IPS-11a (cell line): ENCODE measurements at regions not wholly inside any gene's neighbourhood (a gene's known extent, or its start where the extent isn't known, plus 50 kb on each side); places are given as distances from the start of the nearest gene placed in this dataset.

Experiments used
- H3K4me3 ChIP-seq: one replicate; pipeline ENCODE4 v1.5.1; 2013; ENCODE audit warnings: low read depth, low read length, control low read depth

DNA sequence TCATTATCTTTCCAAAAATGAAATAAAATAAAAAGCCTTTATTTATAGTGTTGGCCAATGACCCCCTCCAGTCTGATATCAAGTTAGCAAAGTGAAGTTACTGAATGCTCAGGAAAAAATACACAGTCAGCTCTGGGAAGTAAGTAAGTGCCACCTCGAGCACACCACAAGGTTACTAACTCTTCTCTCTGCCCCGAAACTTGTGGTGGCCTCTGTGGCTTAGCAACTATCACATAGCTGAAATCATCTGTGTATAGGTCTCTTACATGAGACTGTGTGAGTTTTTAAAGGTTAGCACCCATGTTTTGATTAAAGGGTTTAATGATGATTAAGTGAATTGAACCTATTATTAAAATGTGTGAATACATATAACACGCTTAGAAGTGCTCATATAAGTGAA lies 161.4 kb upstream of the KLF4 start:
- no peak overlapping the region for H3K4me3 ChIP-seq

DNA sequence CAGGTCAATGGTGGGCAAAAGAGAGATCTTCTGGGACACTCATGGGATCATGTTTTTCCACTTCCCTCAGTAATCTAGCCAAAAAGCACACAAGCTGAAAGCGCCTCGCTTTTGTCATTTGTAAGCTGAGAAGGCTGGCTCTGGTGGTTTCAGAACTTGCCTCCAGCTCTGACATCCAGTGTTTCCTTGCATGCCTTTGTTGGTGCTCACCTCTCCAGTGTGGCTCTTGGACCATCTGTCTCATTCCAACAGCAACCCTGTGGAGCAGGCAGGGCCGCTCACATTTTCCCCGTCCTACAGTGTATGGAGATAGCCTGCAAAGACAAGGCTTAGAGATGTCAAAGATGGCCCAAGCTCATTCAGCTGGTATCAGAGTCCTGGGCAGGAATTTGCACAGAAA lies 160.8 kb upstream of the KLF4 start:
- no peak overlapping the region for H3K4me3 ChIP-seq

DNA sequence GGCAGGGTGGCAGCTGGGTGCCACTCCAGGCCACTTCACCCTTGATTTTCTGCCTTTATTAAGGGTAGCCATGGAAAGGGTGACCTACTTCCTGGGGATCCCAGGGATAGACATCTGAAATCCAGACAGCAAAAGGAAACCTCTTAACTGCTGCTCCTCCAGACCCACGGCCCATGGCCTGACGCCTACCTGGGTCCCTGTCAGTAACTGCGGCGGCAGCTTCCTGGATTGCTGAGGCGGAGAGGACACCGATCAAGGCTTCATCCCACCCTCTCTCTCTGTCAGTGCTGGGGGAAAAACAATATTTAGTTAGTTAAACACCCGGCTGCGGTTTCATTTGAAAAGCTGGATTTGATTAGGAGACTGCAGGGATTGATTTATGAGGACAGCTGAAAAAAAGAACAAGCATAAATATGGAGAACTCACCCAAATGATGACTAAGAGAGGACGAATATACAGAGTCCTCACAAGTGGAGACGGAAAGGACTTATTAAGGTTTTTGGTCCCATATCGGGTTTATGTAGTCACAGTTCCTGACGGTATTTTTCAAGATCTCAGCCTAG lies 158.7 kb upstream of the KLF4 start:
- no peak overlapping the region for H3K4me3 ChIP-seq

DNA sequence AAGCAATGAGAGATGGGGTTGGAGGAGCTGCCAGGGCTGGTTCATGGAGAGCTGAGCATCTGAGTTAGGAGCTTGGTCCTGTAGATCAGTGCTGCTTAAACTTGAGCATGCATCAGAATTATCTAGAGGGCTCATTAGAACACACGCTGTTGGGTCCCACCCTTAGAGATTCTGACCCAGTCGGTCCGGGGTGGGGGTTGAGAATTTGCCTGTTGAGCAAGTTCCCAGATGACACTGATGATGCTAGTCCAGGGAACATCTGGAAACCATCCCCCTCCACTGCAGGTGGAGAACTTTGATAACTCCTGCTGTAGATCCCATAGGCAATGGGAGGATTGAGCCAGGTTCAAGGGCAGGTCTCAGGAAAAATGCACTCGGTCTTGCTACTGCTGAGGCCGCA lies 158.0 kb upstream of the KLF4 start:
- no peak overlapping the region for H3K4me3 ChIP-seq

DNA sequence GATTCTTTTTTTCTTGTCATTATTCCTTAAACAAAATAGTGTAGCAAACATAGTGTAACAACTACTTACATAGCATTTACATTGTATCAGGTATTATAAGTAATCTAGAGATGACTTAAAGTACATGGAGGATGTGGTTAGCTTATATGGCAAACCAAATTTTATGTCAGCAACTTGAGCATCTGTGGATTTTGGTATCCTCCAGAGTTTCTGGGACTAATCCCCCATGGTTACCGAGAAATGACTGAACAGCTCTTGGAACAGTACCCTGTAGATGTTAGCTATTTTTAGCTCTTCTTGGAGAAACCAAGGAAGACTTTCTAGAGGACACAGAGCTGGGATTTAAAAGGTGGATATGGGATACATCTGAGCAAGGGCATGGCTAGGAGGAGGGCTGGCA lies 157.6 kb upstream of the KLF4 start:
- H3K4me3 ChIP-seq, result no peak overlapping the region

DNA sequence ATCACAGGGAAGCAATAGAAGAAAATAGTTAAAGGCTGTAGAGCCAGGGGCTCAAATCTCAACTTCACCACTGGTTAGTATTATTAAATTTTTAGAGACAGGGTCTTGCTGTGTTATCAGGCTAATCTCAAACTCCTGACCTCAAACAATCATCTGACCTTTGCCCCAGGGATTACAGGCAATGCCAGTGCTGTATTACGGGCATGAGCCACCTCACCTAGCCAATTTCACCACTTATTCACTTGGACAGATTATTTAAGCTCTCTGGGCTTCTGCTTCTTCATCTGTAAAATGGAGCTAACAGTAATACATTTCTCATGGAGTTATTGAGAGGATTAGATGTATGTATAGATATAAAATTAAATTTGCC lies 155.9 kb upstream of the KLF4 start:
- H3K4me3 ChIP-seq, result no peak overlapping the region

DNA sequence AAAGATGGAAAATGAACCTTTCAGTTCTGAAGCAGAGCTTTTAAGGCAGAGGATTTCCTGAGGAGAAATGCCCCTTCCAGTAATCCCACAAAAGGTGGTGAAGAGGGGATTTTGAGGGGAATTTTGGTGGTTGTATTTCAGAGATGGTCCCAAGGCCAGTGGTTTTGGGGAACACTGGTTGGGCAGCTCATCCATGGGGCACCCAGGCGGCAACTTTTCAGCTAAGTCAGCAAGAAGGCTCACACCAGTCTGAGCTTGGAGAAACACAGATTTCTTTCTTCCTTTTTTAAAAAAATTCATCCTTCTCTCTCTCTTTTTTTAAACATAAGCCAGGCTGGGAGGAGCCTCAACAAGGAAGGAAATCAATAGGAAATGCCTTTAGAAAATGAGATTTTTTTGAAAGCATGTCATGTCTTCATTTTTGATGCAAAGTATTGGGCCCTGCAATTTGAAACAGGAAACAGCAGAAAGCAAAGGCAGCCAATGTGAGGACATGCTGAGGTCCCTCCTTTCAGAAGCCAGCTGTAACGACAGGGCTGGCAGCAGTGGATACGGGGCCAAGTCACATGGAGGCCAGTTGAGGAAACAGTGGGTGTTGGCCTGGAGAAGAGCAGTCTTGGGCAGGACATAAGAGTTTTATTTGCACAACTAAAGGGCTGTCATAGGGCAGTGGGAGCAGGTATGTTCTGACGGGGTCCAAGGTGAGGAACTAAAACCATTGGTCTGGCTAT lies 155.3 kb upstream of the KLF4 start:
- H3K4me3 ChIP-seq, result no peak overlapping the region

DNA sequence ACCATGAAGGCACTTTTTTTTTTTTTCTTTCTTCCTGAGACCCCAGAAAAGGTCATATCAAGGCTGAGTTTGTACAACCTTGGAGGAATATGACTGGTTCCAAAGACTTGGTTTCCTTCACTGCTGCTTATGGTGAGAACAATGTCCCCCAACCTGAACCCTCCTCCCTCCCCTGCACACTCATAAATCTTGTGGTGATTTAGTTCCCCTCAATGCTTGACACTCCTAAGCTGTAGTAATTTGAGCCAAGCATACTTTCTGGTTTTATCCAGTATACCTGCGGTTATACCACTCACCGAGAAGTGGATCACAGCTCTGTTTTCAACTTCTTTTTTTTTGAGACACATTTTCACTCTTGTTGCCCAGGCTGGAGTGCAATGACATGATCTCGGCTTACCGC lies 149.9 kb upstream of the KLF4 start:
- H3K4me3 ChIP-seq, result no peak overlapping the region

DNA sequence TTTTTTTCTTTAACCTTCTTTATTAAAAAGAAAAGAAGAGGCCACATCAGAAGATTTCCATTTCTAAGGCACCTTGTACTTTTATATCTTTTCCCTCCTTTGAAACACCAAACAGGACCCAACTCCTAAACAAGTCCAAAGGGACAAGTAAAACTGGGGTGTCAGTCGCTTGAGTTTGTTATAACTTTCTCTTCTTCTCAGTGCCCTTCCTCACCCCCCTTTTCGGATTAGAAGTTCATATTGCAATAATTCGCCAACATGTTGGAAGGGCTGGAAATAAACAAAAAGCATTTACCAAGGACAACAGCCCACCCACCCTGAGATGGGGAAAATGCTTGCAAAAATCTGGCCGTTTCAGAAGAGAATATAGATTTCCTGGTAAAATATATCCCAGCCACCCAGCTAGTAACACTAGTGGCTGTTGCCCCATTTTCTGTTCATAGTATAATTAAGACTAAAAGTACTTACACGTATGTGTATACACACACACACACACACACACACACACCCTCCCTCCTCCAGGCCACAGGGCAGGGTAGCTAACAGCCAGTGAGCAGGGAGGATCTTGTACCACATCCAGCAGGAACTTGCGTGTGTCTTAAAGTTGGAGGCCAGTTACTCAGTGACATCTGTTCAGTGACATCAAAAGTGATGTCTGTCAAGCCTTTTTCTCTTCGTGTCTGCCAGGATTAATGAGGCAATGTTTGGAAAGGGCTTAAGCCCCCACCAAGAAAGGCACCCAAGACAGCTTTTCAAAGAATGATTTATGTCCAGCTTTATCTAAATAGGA lies 149.1 kb upstream of the KLF4 start:
- H3K4me3 ChIP-seq, result no peak overlapping the region

DNA sequence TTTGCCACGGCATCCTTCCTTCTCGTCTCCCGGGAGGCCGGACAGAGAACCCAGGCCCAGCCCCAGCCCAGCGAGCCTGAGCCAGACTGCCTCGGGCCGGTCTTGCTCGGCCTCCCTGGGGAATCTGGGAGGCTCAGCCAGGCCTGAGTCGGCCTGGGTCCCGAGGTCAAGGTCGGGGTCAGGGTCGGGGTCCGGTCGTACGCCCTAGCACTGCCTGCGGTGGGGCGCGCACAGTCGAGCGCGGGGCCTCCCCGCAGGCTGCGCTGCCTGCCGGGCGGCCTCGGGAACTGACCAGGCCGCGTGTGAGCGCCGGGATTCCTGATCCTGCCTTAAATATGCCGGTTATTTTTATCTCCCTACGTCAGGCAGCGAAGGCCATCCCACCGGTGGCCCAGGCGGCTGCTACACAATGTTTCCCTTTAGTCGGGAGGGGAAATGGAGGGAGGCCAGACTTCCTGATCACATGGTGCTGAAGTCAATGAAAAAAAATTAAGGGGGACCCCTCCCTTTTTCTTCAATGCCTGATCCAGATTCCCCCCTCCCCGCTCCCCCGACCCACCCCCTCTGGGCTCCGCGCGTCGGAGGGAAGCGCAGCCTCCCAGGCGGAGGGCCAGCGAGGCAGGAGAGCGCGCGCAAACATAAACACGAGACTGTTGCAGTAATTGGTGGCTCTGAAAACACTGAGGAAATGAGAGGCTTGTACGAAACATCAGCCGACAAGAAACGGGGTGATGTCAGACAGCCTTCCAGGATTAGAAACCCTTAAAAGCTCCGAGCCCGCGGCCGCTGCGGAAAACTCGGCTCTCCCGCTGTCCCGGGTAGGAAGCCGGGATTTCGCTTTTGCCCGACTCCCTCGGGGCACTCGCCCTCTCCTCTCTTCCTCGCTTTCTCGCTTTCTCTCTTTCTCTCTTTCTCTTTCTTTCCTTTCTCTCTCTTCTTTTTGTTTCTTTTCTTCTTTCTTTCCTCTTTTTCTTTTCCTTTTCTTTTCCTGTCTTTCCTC lies 148.2 kb upstream of the KLF4 start:
- H3K4me3 ChIP-seq, result peak overlapping the region; percentile 47

DNA sequence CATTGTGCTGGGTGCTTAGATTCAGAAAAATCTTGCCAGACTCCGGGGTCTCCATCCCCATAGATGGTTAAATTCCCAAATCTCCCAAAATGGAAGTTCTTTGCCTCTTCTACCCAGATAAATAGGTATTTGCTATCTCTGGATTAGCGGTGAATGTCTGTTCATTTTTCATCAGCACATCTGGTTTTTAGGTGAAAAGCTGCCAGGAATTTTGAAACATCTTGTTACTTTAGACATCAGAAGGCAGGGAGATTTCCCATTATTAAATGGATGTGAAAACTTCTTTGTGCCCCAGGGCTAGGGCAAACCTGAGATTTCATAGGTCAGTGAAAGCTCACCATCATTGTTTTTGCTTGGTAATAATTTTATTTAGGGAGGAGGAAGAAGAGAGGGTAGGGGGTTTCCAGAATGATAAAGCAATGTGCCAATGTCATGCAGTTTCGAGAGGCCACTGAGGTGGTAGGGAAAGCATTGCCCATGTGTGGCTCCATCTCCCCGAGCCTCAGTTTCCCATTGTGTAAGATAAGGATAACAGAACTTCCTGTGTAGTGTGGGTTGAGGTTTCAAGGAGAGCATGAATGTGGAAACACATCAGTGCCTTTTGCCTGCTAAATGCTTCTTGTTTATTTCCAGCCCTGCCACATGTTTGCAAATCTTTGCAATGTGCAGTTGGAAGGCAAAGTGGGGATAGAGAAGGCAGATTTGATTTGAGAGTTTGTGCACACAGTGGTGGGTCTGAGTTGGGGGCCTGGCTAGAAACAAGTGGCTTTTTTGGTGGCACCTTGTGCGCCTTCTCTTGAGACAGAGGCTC lies 147.2 kb upstream of the KLF4 start:
- H3K4me3 ChIP-seq, result no peak overlapping the region

DNA sequence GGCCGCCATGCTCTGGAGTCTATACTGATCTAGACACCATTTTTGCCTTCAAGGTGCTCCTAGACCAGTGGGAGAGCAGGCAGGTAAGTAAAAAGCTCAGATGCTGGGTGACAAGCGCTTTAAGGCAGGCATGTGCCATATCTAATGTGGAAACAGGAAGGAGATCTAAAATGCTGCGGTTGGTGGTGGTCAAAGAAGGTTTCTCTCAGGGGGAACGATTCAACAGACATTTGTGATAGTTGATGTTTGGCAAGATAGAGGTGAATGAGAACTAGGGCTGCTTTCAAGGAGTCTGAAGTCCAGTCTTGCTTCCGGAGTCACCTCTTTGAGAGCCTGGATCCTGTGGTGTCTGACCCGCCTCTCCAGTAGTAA lies 146.2 kb upstream of the KLF4 start:
- no peak overlapping the region for H3K4me3 ChIP-seq

DNA sequence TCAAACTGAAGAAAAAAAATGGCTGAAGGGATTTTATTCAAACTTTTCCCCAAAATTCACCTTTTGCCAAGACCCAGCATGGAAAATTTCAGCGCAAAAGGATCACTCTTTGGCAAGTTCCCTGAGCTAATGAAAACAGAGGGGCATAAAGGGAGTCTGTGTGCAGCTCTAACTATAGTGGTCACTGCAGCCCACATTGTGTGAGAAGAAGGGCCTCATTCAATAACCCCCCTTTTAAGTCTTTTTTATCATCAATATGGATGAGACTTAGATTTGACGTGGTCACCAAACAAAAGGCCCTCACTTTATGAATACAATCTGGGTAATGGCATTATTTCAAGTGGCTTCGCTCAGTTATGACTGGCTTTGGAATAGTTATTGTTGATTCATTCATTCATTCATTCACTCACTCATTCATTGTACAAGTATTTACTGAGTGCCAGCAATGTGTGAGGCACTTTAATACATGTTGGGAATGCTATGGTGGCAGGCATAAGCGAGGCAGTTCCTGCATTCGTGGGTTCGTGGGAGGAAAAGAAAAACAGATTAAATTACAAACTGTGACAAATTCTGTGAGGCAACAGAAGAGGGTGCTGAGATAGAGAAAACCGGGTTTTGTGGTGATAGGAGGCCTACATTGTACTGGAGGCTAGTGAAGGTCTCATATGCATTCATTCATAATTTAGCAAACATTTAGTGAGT lies 145.7 kb upstream of the KLF4 start:
- H3K4me3 ChIP-seq, result no peak overlapping the region

DNA sequence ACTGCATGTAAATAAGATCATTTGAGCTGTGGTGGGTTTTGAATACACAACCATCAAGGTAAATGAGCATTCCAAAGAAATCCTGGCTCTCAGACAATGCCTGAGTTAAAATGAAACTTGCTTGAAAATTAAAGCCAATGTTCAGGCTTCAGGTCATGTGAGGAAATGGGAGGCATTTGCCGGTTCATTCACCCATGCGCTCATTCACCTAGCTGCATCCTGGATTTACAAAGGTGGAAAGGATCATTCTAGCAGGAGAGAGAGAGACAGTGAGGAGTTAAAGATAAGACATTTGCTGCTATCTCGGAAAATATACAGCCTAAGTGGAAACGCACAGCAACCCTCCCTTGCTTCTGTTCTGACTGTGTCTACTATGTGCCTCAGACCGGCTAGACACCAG lies 143.8 kb upstream of the KLF4 start:
- no peak overlapping the region for H3K4me3 ChIP-seq

DNA sequence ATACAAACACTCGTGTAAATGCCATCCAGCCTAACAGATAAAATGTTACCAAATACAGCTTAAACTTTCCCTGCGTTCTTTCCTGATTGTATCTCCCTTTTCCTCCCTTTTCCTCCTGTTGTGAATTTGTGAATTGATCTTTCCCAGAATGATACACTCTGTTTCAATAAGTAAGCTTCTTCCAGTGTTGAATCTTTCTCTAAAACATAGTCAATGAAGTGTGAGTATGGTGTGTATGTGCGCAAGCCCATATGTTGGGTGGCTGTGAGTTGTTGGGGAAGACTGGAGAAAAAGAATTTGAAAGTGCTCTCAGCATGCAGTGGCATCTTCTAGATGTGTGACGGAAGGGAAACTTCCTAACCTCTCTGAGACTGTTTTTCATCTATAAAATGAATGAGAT lies 143.1 kb upstream of the KLF4 start:
- no peak overlapping the region for H3K4me3 ChIP-seq

DNA sequence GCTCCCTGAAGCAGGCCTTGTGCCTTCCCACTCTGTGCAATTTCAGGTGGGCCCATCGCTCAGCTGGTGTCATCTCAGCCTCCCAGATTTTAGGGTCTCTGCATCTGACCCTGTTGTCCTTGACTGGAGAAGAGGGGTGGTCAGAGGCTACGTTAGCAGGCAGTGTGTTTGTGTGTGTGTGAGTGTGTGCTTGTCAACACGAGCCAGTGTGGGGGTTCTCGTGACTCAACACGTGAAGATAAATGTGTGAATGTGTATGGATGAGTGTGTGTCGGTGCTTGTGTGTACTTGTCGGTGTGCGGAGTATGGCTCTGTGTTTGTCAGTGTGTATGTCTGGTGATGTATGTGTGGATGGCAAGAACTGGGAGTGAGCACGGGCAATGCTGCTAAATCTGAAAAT lies 142.6 kb upstream of the KLF4 start:
- H3K4me3 ChIP-seq, result no peak overlapping the region

DNA sequence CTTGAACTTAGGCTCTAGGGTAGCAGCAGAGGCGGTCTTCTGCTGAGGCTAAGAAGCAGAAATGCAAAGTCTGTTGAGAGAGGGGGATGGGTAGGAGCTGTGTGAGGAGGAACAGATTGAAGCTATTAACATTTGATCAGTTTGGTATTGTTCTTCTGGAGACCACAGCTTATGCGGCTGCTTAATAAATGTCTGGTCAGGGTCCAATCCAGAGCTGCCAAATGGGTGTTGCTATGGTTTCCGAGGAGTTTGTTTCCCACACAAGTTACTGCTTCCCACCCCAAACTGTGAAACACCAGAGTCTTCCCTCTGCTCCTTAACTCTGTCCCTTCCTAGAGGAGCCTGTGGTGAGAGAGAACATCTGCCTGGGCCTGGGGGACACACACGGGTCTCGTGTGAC lies 142.2 kb upstream of the KLF4 start:
- no peak overlapping the region for H3K4me3 ChIP-seq

DNA sequence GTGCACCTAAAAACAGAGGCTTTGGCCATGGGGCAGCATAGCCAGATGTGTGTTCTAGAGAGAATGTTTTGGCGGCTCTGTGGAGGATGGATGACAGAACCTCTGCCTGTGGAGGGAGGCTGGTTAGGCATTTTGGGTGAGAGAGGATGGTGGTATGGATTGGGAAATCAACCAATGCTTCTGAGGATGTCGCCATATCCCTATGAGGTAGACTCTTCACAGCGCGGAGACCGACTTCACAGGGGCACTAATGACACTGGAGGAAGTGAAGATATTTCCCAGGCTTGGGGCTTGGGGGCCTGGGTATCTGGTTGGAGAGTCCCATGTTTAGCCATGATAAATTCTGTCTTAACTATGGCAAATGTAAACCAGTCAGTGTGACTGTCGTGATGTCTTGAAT lies 140.6 kb upstream of the KLF4 start:
- no peak overlapping the region for H3K4me3 ChIP-seq

DNA sequence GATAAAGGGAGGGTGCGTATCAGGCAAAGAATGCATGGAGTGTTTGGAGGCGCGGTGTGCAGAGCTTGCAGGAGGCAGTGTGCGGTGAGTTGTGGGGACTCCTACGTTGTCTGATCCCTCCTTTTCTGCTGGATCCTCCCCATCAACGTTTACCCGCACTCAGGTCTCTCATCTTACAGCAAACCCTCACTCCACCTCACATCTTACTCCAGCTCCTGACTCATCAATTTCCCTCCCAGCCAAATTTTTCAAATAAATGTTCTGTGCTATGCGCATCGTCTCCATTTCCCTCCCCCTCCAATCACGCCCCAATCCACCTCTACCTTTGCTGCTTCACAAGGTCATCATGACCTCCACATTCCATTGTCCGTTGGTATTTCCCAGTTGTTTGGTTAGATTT lies 138.9 kb upstream of the KLF4 start:
- no peak overlapping the region for H3K4me3 ChIP-seq

DNA sequence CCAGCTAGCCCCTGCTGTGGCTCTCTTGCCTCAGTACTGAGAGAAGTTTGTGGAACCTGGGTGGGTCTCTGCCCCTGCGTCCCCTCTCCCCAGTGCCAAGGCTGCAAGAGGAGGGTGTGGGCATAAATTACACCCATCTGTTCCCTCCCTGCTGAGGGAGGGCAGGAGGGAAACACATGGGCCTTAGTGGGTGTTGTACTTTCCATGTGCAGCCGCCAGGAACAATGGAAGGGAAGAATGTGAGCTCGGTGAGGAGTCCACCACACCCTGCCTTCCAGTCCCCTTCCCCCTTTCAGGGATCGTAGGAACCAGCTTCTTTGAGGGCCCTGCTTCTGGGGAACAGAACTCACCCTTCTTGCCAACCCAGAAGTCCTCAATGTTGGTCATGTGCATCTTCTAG lies 138.2 kb upstream of the KLF4 start:
- no peak overlapping the region for H3K4me3 ChIP-seq
